ENCODE measurements at regions not wholly inside any gene's neighbourhood (a gene's known extent, or its start where the extent isn't known, plus 50 kb on each side); places are given as distances from the start of the nearest gene placed in this dataset.

- intact Hi-C loops (cut with micrococcal nuclease) (no loop called here), dilution Hi-C loops (cut with MboI; ENCODE audit: extremely low pct_ligation_motif_present, low sequenced_read_pairs) (no loop called here)
- Histone ChIP-seq H3K4me1 (ENCODE audit: control insufficient read depth, extremely low read depth, insufficient read depth, low read length) (no peaks in the 10 kb centered on the region), H3K4me2 (ENCODE audit: insufficient read depth, low read length) (no peak overlapping the region), H3K27me3 (ENCODE audit: control insufficient read depth in 2 of 2, insufficient read depth in 2 of 2, low read length in 2 of 2) (no peaks in the 10 kb centered on the region), H2AFZ (ENCODE audit: low read depth, low read length) (no peak overlapping the region), H3K4me3 (replicated peaks in 1 of 3; ENCODE audit: insufficient read depth in 1 of 3, low read depth in 1 of 3, low read length in 3 of 3) (no peak overlapping the region), H3K9me3 (replicated peaks; ENCODE audit: control insufficient read depth, insufficient read depth, low read length) (no peaks in the 10 kb centered on the region), H4K20me1 (replicated peaks; ENCODE audit: control insufficient read depth, extremely low read depth, insufficient read depth, low read length) (no peaks in the 10 kb centered on the region), H3K36me3 (ENCODE audit: control insufficient read depth in 2 of 2, extremely low read depth in 1 of 2, insufficient read depth in 2 of 2, low read length in 2 of 2) (no peaks in the 10 kb centered on the region), H3K27ac (ENCODE audit: insufficient read depth, low read depth, low read length) (no peak overlapping the region), H3K9ac (replicated peaks; ENCODE audit: extremely low read depth, insufficient read depth, low read length) (no peak overlapping the region), H3K9me1 (replicated peaks; ENCODE audit: control insufficient read depth, extremely low read depth, insufficient read depth, low read length) (no peaks in the 10 kb centered on the region), H3K79me2 (ENCODE audit: control insufficient read depth, insufficient read depth, low read length) (no peaks in the 10 kb centered on the region)
- DNase-seq (ENCODE audit: low read depth, low spot score) (no peak), FAIRE-seq (no peak)
- ChIA-PET POLR2A (no interaction called here), CTCF (no interaction called here)
- BruUV-seq (replicated peaks), result no TSS peak
- TF ChIP-seq POLR2AphosphoS5 (IDR thresholded peaks at IDR 0.05; ENCODE audit: insufficient read depth, low read depth, low read length) (no peak), FOS (IDR thresholded peaks at IDR 0.05; ENCODE audit: borderline replicate concordance, insufficient read depth, low read length) (no peak), POLR2A (IDR thresholded peaks at IDR 0.05; ENCODE audit: low read depth, low read length) (no peak), JUN (IDR thresholded peaks at IDR 0.05; ENCODE audit: borderline replicate concordance, insufficient read depth, insufficient read length, low read depth) (no peak), MYC (IDR thresholded peaks at IDR 0.05; ENCODE audit: low read depth, low read length) (no peak), EZH2 (IDR thresholded peaks at IDR 0.05; ENCODE audit: borderline replicate concordance, low read depth, low read length, severe bottlenecking) (no peak), GATA2 (IDR thresholded peaks at IDR 0.05; ENCODE audit: insufficient read depth, insufficient read length, low read depth, low read length) (no peak)
- TF ChIP-seq, protein P1, sequence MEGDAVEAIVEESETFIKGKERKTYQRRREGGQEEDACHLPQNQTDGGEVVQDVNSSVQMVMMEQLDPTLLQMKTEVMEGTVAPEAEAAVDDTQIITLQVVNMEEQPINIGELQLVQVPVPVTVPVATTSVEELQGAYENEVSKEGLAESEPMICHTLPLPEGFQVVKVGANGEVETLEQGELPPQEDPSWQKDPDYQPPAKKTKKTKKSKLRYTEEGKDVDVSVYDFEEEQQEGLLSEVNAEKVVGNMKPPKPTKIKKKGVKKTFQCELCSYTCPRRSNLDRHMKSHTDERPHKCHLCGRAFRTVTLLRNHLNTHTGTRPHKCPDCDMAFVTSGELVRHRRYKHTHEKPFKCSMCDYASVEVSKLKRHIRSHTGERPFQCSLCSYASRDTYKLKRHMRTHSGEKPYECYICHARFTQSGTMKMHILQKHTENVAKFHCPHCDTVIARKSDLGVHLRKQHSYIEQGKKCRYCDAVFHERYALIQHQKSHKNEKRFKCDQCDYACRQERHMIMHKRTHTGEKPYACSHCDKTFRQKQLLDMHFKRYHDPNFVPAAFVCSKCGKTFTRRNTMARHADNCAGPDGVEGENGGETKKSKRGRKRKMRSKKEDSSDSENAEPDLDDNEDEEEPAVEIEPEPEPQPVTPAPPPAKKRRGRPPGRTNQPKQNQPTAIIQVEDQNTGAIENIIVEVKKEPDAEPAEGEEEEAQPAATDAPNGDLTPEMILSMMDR (IDR thresholded peaks at IDR 0.05; ENCODE audit: extremely low read depth in 1 of 2, insufficient read depth in 1 of 2, low read depth in 1 of 2, low read length in 2 of 2), result no peak
- TF ChIP-seq, protein P2, sequence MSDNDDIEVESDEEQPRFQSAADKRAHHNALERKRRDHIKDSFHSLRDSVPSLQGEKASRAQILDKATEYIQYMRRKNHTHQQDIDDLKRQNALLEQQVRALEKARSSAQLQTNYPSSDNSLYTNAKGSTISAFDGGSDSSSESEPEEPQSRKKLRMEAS (IDR thresholded peaks at IDR 0.05; ENCODE audit: insufficient read depth, insufficient read length), result no peak
These were observed 368.0 kb upstream of the SPHKAP start for GRCh38 chr2:228549441-228550007.

All from endothelial cell of umbilical vein (primary cell).